ENCODE measurements at regions not wholly inside any gene's neighbourhood (a gene's known extent, or its start where the extent isn't known, plus 50 kb on each side); places are given as distances from the start of the nearest gene placed in this dataset.

DNA sequence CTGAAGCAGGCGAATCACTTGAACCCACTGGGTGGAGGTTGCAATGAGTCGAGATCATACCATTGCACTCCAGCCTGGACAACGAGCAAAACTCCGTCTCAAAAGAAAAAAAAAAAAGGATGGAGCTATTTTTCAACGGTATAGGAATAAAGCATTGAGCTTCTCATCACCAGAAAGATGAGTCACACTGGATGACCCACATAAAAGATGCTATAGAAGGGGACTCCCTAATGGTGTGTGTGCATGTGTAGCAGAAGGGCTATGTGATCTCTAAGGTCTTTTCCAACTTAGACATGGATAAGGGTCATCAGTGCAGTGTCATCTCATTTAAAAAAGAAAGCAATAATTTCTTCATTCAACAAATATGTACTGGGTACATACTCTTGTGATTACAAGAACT is 476.0 kb downstream of the MFSD1 start (continued):
- TF ChIP-seq, protein P1, sequence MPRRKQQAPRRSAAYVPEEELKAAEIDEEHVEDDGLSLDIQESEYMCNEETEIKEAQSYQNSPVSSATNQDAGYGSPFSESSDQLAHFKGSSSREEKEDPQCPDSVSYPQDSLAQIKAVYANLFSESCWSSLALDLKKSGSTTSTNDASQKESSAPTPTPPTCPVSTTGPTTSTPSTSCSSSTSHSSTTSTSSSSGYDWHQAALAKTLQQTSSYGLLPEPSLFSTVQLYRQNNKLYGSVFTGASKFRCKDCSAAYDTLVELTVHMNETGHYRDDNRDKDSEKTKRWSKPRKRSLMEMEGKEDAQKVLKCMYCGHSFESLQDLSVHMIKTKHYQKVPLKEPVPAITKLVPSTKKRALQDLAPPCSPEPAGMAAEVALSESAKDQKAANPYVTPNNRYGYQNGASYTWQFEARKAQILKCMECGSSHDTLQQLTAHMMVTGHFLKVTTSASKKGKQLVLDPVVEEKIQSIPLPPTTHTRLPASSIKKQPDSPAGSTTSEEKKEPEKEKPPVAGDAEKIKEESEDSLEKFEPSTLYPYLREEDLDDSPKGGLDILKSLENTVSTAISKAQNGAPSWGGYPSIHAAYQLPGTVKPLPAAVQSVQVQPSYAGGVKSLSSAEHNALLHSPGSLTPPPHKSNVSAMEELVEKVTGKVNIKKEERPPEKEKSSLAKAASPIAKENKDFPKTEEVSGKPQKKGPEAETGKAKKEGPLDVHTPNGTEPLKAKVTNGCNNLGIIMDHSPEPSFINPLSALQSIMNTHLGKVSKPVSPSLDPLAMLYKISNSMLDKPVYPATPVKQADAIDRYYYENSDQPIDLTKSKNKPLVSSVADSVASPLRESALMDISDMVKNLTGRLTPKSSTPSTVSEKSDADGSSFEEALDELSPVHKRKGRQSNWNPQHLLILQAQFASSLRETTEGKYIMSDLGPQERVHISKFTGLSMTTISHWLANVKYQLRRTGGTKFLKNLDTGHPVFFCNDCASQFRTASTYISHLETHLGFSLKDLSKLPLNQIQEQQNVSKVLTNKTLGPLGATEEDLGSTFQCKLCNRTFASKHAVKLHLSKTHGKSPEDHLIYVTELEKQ (tag by site-specific recombination; IDR thresholded peaks at IDR 0.05; ENCODE audit: borderline replicate concordance): no peak
- TF ChIP-seq ZNF146 (tag by site-specific recombination; IDR thresholded peaks at IDR 0.05) (no peak), ZNF426 (tag by site-specific recombination; IDR thresholded peaks at IDR 0.05) (no peak), ZFP37 (tag by site-specific recombination; IDR thresholded peaks at IDR 0.05) (no peak), ZNF677 (tag by site-specific recombination; IDR thresholded peaks at IDR 0.05) (no peak)

DNA sequence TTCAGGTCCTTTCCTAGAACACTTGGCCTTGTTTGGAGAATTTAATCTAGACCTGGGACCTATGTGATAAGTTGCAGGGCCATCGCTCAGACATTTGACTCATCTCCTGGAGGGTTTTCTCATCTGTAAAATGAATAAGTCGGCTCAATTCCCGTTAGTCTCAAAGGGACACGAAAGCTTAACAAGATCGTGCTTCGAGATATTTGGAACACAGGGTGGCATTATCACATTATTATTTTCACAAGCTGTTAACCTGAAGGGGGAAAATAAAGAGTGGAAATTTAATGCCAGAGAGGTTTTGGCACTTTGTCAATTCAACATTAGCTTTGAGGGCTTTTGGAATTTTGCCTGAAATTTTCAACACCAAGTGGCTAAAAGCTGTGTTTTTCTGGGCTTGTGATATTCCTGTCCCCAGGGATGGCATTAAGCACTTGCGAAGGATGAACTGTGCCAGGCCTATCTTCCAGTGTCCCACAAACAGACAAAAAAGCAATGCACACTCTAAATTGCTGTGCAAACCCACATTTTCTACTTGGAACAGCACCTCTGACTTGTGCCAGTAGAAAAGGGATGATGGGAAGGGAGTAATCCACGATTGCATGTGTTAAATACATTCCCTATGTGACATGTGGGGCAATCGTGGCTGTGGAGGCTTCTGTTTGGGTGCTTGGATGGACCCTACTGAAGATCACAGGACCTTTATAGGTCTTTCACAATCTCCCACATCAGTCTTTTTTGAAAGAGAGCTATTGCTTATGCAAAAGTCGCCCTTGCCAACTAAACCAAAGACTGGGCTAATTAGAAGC is 478.7 kb downstream of the MFSD1 start:
- ChIA-PET POLR2A (no interaction called here), CTCF (interaction anchor here (0.6 to 1.6 kb wide), 2 partner anchors 306 to 315 kb away, joined by 3 to 5 read pairs; no protein-coding TSS in a partner anchor)
- Histone ChIP-seq H3K4me1 (ENCODE audit: control insufficient read depth, insufficient read depth, low read length) (no peaks in the 10 kb centered on the region), H3K27ac (ENCODE audit: extremely low read depth, low read depth, low read length) (no peak overlapping the region; the same call in 1 of the 2 replicates), H3K9me3 (ENCODE audit: control insufficient read depth, insufficient read depth, low read depth, low read length) (no peaks in the 10 kb centered on the region), H3K4me3 (ENCODE audit: low read depth, low read length) (no peak overlapping the region), H3K36me3 (ENCODE audit: control insufficient read depth in 2 of 2, insufficient read depth in 1 of 2, low read length in 2 of 2) (no peaks in the 10 kb centered on the region)
- peak; percentile 10; the same call in 1 of the 2 replicates for TF ChIP-seq ZNF335 (tag by site-specific recombination; conservative IDR thresholded peaks at IDR 0.05)
- TF ChIP-seq ZNF600 (tag by site-specific recombination; IDR thresholded peaks at IDR 0.05): no peak
- peak; percentile 31; the same call in 1 of the 2 replicates for TF ChIP-seq FEZF1 (tag by site-specific recombination; IDR thresholded peaks at IDR 0.05)

GRCh38 chr3:159293493-159293892 is 491.6 kb downstream of the MFSD1 start:
- POLR2A ChIA-PET: no interaction called here
- CTCF ChIA-PET: no interaction called here
- Histone ChIP-seq H3K4me3 (ENCODE audit: low read depth, low read length) (no peak overlapping the region), H3K9me3 (ENCODE audit: control insufficient read depth, insufficient read depth, low read depth, low read length) (no peaks in the 10 kb centered on the region), H3K27ac (ENCODE audit: extremely low read depth, low read depth, low read length) (no peak overlapping the region), H3K36me3 (ENCODE audit: control insufficient read depth in 2 of 2, insufficient read depth in 1 of 2, low read length in 2 of 2) (no peaks in the 10 kb centered on the region), H3K4me1 (ENCODE audit: control insufficient read depth, insufficient read depth, low read length) (no peaks in the 10 kb centered on the region)
- TF ChIP-seq ZNF791 (tag by site-specific recombination; IDR thresholded peaks at IDR 0.05) (no peak), ZNF112 (tag by site-specific recombination; IDR thresholded peaks at IDR 0.05) (no peak), ZNF549 (tag by site-specific recombination; IDR thresholded peaks at IDR 0.05) (no peak), ZNF138 (tag by site-specific recombination; IDR thresholded peaks at IDR 0.05; ENCODE audit: borderline replicate concordance) (no peak), ZNF785 (tag by site-specific recombination; IDR thresholded peaks at IDR 0.05) (no peak), TCF7L2 (IDR thresholded peaks at IDR 0.05; ENCODE audit: borderline replicate concordance, low read depth, low read length) (no peak), GLI4 (tag by site-specific recombination; IDR thresholded peaks at IDR 0.05) (no peak), ZBTB7A (tag by site-specific recombination; IDR thresholded peaks at IDR 0.05; ENCODE audit: low read depth) (no peak), TRIM28 (IDR thresholded peaks at IDR 0.05; ENCODE audit: borderline replicate concordance, low read length) (no peak), ZNF394 (tag by site-specific recombination; IDR thresholded peaks at IDR 0.05; ENCODE audit: borderline replicate concordance) (no peak), ZNF311 (tag by site-specific recombination; IDR thresholded peaks at IDR 0.05; ENCODE audit: borderline replicate concordance) (no peak), ZNF350 (tag by site-specific recombination; IDR thresholded peaks at IDR 0.05) (no peak)
- TF ChIP-seq, protein P2, sequence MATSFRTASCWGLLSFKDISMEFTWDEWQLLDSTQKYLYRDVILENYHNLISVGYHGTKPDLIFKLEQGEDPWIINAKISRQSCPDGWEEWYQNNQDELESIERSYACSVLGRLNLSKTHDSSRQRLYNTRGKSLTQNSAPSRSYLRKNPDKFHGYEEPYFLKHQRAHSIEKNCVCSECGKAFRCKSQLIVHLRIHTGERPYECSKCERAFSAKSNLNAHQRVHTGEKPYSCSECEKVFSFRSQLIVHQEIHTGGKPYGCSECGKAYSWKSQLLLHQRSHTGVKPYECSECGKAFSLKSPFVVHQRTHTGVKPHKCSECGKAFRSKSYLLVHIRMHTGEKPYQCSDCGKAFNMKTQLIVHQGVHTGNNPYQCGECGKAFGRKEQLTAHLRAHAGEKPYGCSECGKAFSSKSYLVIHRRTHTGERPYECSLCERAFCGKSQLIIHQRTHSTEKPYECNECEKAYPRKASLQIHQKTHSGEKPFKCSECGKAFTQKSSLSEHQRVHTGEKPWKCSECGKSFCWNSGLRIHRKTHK (tag by site-specific recombination; IDR thresholded peaks at IDR 0.05): no peak
- TF ChIP-seq, protein P3, sequence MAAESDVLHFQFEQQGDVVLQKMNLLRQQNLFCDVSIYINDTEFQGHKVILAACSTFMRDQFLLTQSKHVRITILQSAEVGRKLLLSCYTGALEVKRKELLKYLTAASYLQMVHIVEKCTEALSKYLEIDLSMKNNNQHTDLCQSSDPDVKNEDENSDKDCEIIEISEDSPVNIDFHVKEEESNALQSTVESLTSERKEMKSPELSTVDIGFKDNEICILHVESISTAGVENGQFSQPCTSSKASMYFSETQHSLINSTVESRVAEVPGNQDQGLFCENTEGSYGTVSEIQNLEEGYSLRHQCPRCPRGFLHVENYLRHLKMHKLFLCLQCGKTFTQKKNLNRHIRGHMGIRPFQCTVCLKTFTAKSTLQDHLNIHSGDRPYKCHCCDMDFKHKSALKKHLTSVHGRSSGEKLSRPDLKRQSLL (tag by site-specific recombination; IDR thresholded peaks at IDR 0.05): no peak

All from HEK293 (cell line).